ENCODE measurements at regions not wholly inside any gene's neighbourhood (a gene's known extent, or its start where the extent isn't known, plus 50 kb on each side); places are given as distances from the start of the nearest gene placed in this dataset.

- TF ChIP-seq, protein P1, sequence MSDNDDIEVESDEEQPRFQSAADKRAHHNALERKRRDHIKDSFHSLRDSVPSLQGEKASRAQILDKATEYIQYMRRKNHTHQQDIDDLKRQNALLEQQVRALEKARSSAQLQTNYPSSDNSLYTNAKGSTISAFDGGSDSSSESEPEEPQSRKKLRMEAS (IDR thresholded peaks at IDR 0.05) = no peak
- TF ChIP-seq CTCF (IDR thresholded peaks at IDR 0.05; ENCODE audit: low read depth, low read length, missing input control) (no peak), TAF1 (conservative IDR thresholded peaks at IDR 0.05) (no peak), FOXA1 (IDR thresholded peaks at IDR 0.05) (no peak)
- TF ChIP-seq, protein P2, sequence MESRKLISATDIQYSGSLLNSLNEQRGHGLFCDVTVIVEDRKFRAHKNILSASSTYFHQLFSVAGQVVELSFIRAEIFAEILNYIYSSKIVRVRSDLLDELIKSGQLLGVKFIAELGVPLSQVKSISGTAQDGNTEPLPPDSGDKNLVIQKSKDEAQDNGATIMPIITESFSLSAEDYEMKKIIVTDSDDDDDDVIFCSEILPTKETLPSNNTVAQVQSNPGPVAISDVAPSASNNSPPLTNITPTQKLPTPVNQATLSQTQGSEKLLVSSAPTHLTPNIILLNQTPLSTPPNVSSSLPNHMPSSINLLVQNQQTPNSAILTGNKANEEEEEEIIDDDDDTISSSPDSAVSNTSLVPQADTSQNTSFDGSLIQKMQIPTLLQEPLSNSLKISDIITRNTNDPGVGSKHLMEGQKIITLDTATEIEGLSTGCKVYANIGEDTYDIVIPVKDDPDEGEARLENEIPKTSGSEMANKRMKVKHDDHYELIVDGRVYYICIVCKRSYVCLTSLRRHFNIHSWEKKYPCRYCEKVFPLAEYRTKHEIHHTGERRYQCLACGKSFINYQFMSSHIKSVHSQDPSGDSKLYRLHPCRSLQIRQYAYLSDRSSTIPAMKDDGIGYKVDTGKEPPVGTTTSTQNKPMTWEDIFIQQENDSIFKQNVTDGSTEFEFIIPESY (IDR thresholded peaks at IDR 0.05) = no peak
- TF ChIP-seq, protein P3, sequence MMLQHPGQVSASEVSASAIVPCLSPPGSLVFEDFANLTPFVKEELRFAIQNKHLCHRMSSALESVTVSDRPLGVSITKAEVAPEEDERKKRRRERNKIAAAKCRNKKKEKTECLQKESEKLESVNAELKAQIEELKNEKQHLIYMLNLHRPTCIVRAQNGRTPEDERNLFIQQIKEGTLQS (IDR thresholded peaks at IDR 0.05) = no peak
Measured at GRCh38 chr12:83827860-83828259, 1084.7 kb downstream of the SLC6A15 start.
